ENCODE measurements at regions not wholly inside any gene's neighbourhood (a gene's known extent, or its start where the extent isn't known, plus 50 kb on each side); places are given as distances from the start of the nearest gene placed in this dataset.
"Not testable (repeated sequence)": the region's sequence is repeated elsewhere in the genome, so short reads cannot be mapped to it uniquely, and the experiment has no call there.

DNA sequence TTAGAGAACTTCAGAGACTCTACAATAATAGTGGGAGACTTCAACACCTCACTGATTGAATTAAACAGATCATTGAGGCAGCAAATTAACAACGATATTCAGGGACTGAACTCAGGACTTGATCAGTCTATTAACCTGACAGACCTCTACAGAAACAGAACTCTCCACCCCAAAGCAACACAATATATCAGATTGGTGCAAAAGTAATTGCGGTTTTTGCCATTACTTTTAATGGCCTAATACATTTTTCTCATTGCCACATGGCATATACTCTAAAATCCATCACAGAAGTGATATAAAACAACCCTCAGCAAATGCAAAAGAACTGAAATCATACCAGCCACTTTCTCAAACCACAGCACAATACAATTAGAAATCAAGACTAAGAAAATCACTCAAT, 298.1 kb upstream of the SGO1 start:
- Mint-ChIP-seq H3K9me3 (ENCODE audit: unreplicated experiment) (peaks cover 5% of the 10 kb centered on the region), H3K27ac (ENCODE audit: unreplicated experiment) (no peak overlapping the region), H3K4me3 (ENCODE audit: unreplicated experiment) (peak overlapping the region; percentile 39), H3K27me3 (ENCODE audit: unreplicated experiment) (peaks cover 7% of the 10 kb centered on the region), H3K4me1 (ENCODE audit: unreplicated experiment) (peaks cover 20% of the 10 kb centered on the region), H3K36me3 (ENCODE audit: low read depth, unreplicated experiment) (no peaks in the 10 kb centered on the region)
- DNase-seq (ENCODE audit: low spot score) = no peak
- TF ChIP-seq, protein P1, sequence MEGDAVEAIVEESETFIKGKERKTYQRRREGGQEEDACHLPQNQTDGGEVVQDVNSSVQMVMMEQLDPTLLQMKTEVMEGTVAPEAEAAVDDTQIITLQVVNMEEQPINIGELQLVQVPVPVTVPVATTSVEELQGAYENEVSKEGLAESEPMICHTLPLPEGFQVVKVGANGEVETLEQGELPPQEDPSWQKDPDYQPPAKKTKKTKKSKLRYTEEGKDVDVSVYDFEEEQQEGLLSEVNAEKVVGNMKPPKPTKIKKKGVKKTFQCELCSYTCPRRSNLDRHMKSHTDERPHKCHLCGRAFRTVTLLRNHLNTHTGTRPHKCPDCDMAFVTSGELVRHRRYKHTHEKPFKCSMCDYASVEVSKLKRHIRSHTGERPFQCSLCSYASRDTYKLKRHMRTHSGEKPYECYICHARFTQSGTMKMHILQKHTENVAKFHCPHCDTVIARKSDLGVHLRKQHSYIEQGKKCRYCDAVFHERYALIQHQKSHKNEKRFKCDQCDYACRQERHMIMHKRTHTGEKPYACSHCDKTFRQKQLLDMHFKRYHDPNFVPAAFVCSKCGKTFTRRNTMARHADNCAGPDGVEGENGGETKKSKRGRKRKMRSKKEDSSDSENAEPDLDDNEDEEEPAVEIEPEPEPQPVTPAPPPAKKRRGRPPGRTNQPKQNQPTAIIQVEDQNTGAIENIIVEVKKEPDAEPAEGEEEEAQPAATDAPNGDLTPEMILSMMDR (IDR thresholded peaks at IDR 0.05; ENCODE audit: unreplicated experiment) = no peak

DNA sequence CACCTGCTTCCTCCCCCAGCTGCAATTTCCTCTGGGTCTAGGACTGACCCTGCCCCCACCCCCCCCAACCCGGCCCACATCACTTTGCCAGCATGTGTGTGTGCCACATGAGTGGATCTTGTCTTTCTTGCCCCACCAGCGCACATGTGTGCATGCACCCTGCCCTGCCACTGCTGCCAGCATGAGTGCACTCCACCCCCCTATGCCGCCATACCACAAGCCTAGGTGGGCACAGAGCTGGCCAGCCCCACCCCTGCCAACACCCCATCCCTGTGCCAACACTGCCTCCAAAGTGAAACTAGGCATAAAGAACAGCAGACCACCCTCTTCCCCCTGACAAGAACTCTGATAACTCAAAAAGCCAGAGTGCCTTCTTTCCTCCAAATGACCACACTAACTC, 296.3 kb upstream of the SGO1 start:
- DNase-seq (ENCODE audit: low spot score) = no peak
- Mint-ChIP-seq H3K4me3 (ENCODE audit: unreplicated experiment) (no peak overlapping the region), H3K36me3 (ENCODE audit: low read depth, unreplicated experiment) (no peaks in the 10 kb centered on the region), H3K27ac (ENCODE audit: unreplicated experiment) (no peak overlapping the region), H3K27me3 (ENCODE audit: unreplicated experiment) (peaks cover 7% of the 10 kb centered on the region), H3K4me1 (ENCODE audit: unreplicated experiment) (peaks cover 25% of the 10 kb centered on the region), H3K9me3 (ENCODE audit: unreplicated experiment) (peaks cover 5% of the 10 kb centered on the region)
- TF ChIP-seq, protein P1 (IDR thresholded peaks at IDR 0.05; ENCODE audit: unreplicated experiment) = no peak

DNA sequence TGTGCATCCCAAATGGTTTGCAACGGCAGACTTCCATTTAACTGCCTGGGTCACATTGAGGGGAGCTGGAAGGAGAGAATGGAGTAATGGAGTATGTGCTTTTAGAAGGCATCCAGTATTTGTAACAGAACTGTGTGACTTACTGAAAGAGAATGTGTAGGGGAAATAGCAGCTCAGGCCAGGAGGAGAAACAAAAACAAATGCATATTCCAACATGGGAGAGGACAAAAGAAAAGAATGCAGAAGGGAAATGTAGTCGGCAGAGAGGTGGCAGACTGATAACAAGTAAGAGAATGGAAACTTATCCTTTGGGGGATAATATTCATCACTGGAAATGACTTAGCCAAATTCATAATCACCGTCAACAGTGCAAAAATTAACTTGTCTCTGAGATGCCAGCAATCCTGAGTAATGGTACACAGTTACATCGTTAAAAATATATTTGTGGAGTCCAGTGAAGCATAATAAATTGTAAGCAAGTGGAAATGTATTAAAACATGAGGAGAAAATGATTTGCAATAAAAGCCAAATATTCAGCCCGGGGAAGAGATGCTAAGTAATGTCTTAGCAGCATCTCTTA, 294.9 kb upstream of the SGO1 start:
- H3K4me3 Mint-ChIP-seq (ENCODE audit: unreplicated experiment) = peak overlapping the region; percentile 1
- H3K27ac Mint-ChIP-seq (ENCODE audit: unreplicated experiment) = peak overlapping the region; percentile 65
- TF ChIP-seq, protein P1 (IDR thresholded peaks at IDR 0.05; ENCODE audit: unreplicated experiment) = no peak
- peaks cover 25% of the 10 kb centered on the region for H3K4me1 Mint-ChIP-seq (ENCODE audit: unreplicated experiment)
- H3K36me3 Mint-ChIP-seq (ENCODE audit: low read depth, unreplicated experiment) = no peaks in the 10 kb centered on the region
- H3K9me3 Mint-ChIP-seq (ENCODE audit: unreplicated experiment) = peaks cover 5% of the 10 kb centered on the region
- DNase-seq (ENCODE audit: low spot score) = no peak
- H3K27me3 Mint-ChIP-seq (ENCODE audit: unreplicated experiment) = peaks cover 5% of the 10 kb centered on the region

DNA sequence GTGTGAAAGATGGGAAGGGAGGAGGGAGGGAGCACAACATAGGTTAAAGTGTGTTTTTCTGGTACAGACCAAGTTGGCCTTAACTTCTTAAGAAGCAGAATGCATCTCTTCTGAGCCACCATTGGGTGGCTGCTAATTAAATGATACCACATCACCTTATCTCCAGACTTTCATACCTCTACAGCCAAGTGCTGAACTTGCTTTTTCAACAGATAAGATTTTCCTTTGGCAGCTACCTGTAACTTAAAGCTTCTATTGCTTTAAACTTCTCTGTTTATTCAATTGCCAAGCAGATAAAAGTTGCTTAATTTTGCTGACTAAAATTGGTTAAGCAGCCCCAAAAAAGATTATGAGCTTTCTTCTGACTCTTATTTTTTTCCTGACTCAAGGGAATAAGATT, 292.4 kb upstream of the SGO1 start:
- TF ChIP-seq, protein P1 (IDR thresholded peaks at IDR 0.05; ENCODE audit: unreplicated experiment) = no peak
- Mint-ChIP-seq H3K4me3 (ENCODE audit: unreplicated experiment) (no peak overlapping the region), H3K36me3 (ENCODE audit: low read depth, unreplicated experiment) (no peaks in the 10 kb centered on the region), H3K9me3 (ENCODE audit: unreplicated experiment) (peaks cover 5% of the 10 kb centered on the region), H3K27me3 (ENCODE audit: unreplicated experiment) (peaks cover 5% of the 10 kb centered on the region), H3K4me1 (ENCODE audit: unreplicated experiment) (peaks cover 25% of the 10 kb centered on the region), H3K27ac (ENCODE audit: unreplicated experiment) (no peak overlapping the region)
- DNase-seq (ENCODE audit: low spot score) = no peak

DNA sequence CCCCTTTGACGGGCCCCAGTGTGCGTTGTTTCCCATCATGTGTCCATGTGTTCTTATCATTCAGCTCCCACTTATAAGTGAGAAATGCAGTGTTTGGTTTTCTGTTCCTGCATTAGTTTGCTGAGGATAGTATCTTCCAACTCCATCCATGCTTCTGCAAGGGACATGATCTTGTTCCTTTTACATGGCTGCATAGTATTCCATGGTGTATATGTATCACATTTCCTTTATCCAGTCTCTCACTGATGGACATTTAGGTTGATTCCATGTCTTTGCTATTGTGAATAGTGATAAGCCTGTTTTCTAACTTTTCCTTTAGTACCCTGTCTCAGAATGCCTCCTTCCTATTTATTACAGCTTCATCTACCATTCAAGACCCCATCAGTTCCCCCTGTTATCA, 278.2 kb upstream of the SGO1 start:
- H3K27ac Mint-ChIP-seq (ENCODE audit: unreplicated experiment); H3K4me1 Mint-ChIP-seq (ENCODE audit: unreplicated experiment); H3K27me3 Mint-ChIP-seq (ENCODE audit: unreplicated experiment); H3K4me3 Mint-ChIP-seq (ENCODE audit: unreplicated experiment); DNase-seq (ENCODE audit: low spot score); H3K9me3 Mint-ChIP-seq (ENCODE audit: unreplicated experiment); H3K36me3 Mint-ChIP-seq (ENCODE audit: low read depth, unreplicated experiment): not testable (repeated sequence)
